ENCODE measurements at regions not wholly inside any gene's neighbourhood (a gene's known extent, or its start where the extent isn't known, plus 50 kb on each side); places are given as distances from the start of the nearest gene placed in this dataset.

GRCh38 chr7:67738958-67739357, 742.3 kb downstream of the TYW1 start:
- TF ChIP-seq POLR2AphosphoS5 (IDR thresholded peaks at IDR 0.05; ENCODE audit: borderline replicate concordance, low read depth, low read length): peak; percentile 14; the same call in 1 of the 2 replicates
- TF ChIP-seq EZH2 (IDR thresholded peaks at IDR 0.05): no peak
- no peak for TF ChIP-seq FOXP2 (optimal IDR thresholded peaks at IDR 0.05; ENCODE audit: control extremely low read depth, extremely low read length, insufficient read depth)
